ENCODE measurements at regions not wholly inside any gene's neighbourhood (a gene's known extent, or its start where the extent isn't known, plus 50 kb on each side); places are given as distances from the start of the nearest gene placed in this dataset.

DNA sequence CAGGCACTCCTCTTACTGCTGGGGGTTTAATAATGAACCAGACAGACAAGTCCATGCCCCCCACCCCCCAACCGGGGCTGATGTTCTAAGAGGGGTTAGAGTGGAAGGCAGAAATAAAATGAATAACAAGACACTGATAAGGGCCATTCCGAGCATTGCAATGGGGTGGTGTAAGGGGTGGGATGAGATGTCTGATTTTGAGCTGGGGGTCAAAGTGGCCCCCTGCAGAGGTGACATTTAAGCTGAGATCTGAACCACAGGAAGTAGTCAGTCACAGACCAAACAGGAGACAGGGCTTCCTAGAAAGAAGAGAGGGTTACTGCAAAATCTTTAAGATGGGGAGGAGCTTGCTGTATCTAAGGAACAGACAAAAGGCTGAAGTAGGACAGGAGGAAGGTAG is 180.6 kb upstream of the SH3BP4 start:
- TF ChIP-seq, protein P1, sequence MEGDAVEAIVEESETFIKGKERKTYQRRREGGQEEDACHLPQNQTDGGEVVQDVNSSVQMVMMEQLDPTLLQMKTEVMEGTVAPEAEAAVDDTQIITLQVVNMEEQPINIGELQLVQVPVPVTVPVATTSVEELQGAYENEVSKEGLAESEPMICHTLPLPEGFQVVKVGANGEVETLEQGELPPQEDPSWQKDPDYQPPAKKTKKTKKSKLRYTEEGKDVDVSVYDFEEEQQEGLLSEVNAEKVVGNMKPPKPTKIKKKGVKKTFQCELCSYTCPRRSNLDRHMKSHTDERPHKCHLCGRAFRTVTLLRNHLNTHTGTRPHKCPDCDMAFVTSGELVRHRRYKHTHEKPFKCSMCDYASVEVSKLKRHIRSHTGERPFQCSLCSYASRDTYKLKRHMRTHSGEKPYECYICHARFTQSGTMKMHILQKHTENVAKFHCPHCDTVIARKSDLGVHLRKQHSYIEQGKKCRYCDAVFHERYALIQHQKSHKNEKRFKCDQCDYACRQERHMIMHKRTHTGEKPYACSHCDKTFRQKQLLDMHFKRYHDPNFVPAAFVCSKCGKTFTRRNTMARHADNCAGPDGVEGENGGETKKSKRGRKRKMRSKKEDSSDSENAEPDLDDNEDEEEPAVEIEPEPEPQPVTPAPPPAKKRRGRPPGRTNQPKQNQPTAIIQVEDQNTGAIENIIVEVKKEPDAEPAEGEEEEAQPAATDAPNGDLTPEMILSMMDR (IDR thresholded peaks at IDR 0.05), result no peak
- no peak for DNase-seq (ENCODE audit: low spot score)
- H3K27ac ChIP-seq, result no peak overlapping the region

DNA sequence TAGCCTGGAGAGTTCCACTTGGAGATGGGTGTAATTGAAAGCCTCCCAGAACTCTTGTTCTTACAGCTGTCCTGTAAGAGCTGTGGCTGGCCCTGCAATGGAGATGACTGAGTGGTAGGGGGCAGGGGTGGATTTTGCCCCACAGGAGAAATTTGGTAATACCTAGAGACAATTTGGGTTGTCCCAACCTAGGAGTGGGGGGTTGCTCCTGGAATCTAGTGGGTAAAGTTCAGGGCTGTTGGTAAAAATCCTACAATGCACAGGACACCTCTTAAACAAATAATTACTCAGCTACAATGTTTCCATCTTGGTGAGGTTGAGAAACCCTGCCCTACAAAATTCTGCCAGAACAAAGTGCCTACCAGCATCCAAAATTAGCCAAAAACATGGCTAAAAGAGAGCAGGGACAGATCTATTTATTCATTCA is 181.1 kb upstream of the SH3BP4 start:
- Histone ChIP-seq H3K27ac (no peak overlapping the region), H3K4me3 (no peak overlapping the region)
- no peak for DNase-seq (ENCODE audit: low spot score)
- TF ChIP-seq, protein P1 (IDR thresholded peaks at IDR 0.05), result no peak

More for the DNA sequence above, 180.6 kb upstream of the SH3BP4 start:
- H3K4me3 ChIP-seq, result no peak overlapping the region

DNA sequence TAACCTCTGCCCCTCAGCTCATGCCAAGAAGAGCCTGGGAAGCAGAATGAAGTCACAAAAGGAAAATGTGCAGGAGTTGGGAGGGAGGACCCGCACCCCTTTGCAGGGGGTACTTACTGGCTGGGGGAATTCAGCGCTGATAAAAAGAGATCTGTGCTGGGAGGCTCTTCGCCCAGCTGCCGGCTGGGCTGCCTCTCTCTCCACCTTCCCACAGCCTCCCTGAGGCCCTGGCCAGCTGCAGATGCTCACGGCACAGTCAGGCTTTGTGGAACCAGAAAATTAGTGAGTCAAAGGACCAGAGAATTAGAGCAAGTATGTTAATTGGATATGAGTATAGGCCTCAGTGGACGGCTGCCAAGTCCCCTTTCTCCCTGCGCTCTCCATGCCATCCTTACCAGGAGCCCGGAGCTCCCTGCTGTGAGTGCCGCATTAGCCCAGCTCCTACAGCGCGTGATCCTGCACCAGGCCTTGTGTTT is 181.7 kb upstream of the SH3BP4 start:
- no peak for DNase-seq (ENCODE audit: low spot score)
- Histone ChIP-seq H3K27ac (no peak overlapping the region), H3K4me3 (no peak overlapping the region)
- TF ChIP-seq, protein P1 (IDR thresholded peaks at IDR 0.05), result no peak

DNA sequence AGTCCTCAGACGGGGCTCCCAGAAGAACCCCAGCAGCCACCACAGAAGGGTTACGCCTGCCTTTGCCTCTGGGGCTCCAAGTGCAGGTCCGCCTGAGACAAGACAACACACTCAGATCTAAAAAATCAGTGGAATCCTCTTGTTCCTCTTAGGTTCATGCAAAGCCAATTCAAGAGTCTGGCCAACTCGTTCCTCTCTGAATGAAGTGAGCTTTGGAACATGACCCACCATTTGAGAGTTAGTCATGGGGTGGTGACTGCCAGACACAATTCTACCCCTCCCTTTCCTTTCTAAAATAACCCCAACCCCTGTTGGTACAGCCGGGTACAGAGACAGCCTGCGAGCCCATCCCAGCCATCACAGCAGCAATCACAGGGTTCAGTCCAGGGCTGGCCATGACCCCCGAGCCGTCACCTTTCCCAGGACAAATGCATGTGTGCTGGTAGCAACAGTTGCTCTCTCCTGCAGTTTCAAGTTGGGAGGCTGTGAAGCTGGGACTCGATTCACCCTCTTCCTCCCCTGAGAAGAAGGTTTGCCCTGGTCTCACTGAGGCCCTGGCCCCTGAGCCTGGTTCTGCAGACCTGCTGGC is 183.1 kb upstream of the SH3BP4 start:
- no peak overlapping the region for H3K4me3 ChIP-seq
- no peak overlapping the region for H3K27ac ChIP-seq
- TF ChIP-seq, protein P1 (IDR thresholded peaks at IDR 0.05), result no peak
- DNase-seq (ENCODE audit: low spot score), result no peak

DNA sequence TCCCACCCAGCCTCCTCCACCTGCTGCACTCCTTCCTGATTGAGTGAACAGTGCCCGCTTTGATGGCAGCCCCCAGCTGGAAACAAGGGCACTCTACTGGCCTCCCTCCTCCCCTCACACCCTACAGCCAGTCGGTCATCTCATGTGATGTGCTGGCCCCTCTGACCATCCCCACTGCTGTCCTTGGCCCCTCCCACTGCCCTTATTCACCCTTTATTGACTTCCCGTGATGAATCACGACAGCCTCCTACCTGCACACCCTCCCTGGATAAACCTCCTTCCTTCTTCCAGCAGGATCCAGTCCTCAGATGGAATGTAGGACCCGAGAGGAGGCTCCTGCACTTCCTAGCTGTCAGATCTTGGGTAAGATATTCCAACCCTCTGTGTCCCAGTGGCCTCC is 186.5 kb upstream of the SH3BP4 start:
- TF ChIP-seq, protein P1 (IDR thresholded peaks at IDR 0.05), result no peak
- H3K4me3 ChIP-seq, result no peak overlapping the region
- no peak for DNase-seq (ENCODE audit: low spot score)
- H3K27ac ChIP-seq, result no peak overlapping the region

DNA sequence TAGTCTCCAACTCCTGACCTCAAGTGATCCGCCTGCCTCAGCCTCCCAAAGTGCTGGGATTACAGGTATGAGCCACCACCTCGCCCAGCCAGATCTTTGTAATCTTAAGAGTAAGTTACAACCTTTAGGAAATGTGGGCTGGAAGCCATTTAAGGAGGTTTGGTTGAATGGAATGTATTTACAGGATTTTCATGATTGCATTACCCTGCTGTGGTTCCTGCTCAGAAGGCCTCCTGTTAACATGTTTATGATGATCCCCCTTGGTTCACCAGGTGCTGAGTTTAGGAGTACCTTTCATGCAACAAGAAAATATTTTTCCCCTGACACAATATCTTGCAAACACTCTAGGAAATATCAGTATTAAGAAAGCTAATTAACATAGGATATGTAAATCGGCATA is 187.4 kb upstream of the SH3BP4 start:
- H3K27ac ChIP-seq, result no peak overlapping the region
- no peak for DNase-seq (ENCODE audit: low spot score)
- TF ChIP-seq, protein P1 (IDR thresholded peaks at IDR 0.05), result no peak
- no peak overlapping the region for H3K4me3 ChIP-seq

Data from coronary artery (tissue), 2 donors.